ENCODE measurements at regions not wholly inside any gene's neighbourhood (a gene's known extent, or its start where the extent isn't known, plus 50 kb on each side); places are given as distances from the start of the nearest gene placed in this dataset.
"Not testable (repeated sequence)": the region's sequence is repeated elsewhere in the genome, so short reads cannot be mapped to it uniquely, and the experiment has no call there.

DNA sequence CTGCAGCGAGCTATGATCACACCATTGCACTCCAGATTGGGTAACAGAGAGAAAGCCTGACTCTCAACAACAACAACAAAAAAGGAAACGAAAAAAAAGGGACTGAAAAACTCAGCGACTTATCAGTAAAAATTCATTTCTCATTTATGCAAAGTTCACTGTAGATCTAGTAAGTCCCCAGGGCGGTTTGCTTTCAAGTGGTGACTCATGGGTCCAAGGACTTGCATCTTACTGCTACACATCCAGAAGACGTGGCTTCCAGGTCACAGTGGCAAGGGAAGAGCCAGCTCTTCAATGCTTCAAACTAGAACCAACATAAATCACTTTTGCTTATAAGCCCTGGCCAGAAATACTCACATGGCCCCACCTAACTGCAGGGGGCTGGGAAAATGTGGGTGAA is 178.3 kb upstream of the AUTS2 start:
- DNase-seq (ENCODE audit: extremely low read depth in 1 of 2, low read depth in 1 of 2): no peak

DNA sequence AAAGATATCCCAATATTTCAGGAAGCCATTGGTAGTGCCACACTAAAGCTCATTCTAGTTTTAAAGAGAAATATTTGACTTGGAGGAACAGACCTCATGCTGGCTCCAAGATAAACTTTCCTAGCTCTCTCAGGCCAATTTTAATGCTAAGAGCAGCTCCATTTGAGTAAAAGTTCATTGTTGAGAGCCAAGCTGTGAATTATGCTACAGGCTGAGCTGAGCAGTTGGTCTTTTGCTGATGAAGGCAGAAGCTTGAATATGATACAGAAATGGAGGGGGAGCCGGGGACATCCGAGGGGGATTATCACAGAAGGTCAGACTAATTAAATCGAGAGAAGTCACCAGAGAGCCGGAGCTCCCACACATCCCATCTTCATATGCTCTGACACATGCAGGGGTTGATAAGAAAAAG is 175.7 kb upstream of the AUTS2 start:
- DNase-seq (ENCODE audit: extremely low read depth in 1 of 2, low read depth in 1 of 2): no peak

DNA sequence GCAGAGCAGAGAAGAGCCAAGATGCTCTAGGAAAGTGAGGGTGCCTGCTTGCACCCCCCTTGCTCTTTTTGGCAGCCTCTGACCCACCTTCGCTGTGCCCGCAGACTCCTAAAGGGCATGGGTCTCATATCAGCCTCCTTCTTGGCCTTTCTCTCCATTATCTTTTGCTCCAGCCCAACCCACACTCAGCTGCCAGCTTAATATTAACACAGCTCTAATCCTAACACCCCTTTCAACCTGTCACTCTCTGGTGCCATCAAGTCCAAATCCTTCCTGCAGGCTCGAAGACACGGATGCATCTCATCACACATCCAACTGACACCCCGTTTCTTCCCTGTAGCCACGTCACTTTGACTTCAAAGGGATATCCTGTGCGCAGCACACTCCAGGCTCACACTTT is 171.6 kb upstream of the AUTS2 start:
- no peak for DNase-seq (ENCODE audit: extremely low read depth in 1 of 2, low read depth in 1 of 2)

DNA sequence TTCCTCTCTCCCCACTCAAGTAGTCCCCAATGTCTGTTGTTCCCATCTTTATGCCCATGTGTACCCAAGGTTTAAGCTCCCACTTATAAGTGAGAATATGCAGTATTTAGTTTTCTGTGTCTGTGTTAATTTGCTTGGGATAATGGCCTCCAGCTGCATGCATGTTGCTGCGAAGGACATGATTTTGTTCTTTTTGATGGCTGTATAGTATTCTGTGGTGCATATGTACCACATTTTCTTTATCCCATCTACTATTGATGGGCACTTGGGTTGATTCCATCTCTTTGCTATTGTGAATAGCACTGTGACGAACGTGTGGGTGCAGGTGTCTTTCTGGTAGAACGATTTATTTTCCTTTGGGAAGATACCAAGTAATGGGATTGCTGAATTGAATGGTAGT is 170.2 kb upstream of the AUTS2 start:
- DNase-seq (ENCODE audit: extremely low read depth in 1 of 2, low read depth in 1 of 2): no peak

DNA sequence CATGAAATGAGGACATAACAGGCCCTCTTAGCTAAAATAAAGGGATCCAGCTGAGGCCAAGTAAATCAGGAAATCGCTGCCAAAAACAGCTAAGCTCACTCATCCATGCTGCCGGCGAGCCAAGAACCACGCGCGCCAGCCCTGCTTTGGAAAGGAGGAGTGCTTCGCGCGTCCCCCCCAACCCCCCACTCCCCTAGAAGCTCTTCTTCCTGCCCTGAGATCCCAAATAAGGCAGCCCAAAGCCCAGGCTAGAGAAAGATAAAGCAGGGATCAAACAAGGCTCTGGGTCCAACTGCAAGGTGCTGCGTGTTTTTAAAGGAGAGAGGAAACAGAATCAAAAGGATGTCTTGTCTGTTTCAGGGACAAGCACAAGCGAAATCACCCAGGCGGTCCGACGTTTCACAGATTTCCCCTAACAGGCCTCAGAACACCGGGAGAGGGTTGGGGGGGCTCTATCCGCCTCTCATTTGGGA is 168.3 kb upstream of the AUTS2 start:
- no peak for DNase-seq (ENCODE audit: extremely low read depth in 1 of 2, low read depth in 1 of 2)

DNA sequence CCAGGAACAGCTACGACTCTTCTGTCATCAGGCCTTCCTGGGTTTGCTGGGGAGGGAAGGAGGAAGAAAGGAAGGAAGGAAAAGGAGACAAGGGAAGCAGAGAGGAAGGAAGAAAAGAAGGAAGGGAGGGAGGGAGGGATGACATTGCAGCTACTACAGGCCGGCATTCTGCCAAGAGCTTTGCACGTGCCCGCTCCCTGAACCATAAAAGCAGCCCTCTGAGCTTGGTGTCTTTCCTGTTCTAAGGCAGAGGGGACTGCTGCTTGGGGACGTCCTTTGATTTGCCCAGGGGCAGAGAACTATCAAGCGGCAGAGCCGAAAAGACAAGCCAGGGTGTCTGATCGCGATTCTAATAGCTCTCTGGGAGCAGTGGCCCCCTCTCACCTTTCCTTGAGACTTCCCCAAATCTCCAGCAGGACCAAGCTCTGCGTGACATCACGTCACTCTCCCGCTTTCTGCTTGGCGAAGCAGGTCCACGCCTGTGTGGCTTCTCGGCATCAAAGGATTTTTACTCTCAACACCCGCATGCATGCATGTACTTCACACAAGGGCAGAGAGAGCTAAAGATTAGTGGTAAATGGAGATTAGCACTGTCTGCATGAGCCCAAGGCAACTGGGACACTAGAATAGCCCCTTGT is 167.8 kb upstream of the AUTS2 start:
- no peak for DNase-seq (ENCODE audit: extremely low read depth in 1 of 2, low read depth in 1 of 2)

DNA sequence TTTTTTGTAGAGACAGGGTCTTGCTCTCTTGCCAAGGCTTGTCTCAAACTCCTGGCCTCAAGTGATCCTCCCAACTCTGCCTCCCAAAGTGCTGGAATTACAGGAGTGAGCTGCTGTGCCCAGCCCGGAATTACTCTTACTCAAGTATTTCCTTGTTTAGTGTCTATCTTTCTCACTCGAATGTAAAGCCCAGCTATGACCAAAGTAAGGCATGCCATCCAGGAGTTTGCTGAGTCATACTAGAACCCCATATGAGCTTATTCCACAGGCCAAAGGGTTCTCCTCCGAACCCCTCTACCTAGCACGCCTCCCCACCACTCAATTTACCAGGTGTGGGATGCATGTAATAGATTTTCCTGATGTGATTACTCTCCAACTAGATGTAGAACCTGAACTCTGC is 166.6 kb upstream of the AUTS2 start:
- DNase-seq (ENCODE audit: extremely low read depth in 1 of 2, low read depth in 1 of 2): no peak

DNA sequence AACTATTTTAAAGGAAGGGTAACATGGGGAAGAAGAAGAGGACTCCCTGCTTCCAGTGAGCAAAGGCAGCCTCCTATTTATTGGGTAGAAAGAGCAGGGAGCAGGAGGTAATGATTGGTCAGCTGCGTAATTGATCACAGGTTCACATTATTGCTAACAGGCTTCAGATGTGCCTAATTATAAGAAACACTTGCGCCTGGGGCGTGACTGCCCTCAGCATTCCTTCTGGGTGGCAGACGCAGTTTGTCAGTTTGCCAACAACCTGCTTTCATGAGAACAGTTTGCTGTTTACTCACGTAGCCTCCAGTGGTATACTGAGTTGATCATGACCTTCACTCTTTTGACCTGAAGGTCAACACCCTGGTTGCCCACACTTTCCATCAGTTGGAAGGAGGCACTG is 166.0 kb upstream of the AUTS2 start:
- not testable (repeated sequence) for DNase-seq (ENCODE audit: extremely low read depth in 1 of 2, low read depth in 1 of 2)

DNA sequence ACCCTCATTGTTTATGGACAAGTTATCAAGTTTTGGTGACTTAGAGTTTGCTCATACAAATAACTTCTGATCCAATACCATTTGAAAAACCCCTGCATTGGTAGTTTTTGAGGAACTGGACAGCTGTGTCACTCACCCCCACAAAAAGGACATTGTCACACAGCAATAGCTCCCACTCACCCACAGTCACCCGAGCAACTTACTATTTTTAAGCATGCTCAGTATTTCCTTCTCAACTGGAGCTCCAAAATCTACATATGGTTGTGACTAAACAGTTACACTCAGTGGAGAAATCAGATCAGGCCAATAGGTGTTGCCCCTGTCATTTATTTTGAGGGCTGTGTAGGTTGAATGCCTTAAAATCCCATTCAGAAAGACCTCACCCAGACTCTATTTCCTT is 165.2 kb upstream of the AUTS2 start:
- no peak for DNase-seq (ENCODE audit: extremely low read depth in 1 of 2, low read depth in 1 of 2)

DNA sequence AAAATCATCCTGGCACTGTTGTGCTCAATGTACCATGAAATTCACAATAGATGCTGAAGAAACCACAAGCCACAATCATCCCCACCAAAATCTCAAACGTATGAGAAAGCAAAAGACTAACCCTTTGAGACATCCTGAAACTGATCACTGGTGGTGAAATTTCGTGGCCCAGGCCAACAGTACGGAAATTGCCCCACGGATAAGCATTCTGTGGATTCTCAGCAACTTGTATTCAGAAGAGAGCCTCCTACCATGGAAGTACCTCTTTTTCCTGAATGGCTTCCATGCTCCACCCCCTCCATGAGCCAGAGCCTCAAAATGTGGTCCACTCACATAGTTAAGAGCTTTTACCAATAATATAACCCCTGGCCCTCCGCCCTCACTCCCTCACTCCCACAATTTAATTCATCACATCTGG is 163.9 kb upstream of the AUTS2 start:
- no peak for DNase-seq (ENCODE audit: extremely low read depth in 1 of 2, low read depth in 1 of 2)

DNA sequence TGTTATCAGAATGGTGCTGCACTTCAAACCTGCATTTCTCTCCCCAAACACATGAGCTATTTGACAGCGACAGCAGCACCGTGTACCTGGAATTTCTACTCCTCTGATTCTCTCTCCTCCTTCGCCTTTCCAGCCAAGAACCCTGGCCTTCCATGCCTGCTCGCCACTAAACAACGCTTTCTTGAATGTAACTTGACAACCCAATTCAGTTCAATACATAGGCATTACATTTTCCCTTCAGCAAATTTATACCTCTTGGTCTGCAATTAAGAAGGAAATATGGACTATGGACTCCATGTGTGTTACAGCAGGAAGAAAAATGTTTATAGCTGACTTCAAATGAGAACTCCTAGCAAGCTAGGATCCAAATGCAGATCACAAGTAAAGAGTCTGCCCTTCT is 162.6 kb upstream of the AUTS2 start:
- no peak for DNase-seq (ENCODE audit: extremely low read depth in 1 of 2, low read depth in 1 of 2)

DNA sequence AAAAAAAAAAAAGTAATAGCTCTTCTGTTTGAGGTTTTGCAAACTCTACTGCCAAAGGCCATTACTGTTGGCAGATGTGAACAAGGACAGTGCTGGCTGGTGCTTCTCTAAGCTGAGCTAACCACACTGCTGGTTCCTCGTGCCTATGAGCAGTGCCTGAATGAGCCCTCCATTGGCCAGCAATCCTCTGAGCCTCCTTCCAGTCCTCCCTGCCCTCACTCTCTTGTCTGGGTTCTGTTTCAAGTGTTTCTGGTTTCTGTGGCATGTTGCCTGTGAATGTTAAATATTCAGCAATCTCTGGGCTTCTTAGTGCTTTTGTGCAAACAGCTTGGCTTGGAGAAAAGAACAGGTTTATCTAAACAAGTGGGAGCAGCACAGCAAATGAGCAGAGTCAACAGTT is 161.3 kb upstream of the AUTS2 start:
- DNase-seq (ENCODE audit: extremely low read depth in 1 of 2, low read depth in 1 of 2): no peak

DNA sequence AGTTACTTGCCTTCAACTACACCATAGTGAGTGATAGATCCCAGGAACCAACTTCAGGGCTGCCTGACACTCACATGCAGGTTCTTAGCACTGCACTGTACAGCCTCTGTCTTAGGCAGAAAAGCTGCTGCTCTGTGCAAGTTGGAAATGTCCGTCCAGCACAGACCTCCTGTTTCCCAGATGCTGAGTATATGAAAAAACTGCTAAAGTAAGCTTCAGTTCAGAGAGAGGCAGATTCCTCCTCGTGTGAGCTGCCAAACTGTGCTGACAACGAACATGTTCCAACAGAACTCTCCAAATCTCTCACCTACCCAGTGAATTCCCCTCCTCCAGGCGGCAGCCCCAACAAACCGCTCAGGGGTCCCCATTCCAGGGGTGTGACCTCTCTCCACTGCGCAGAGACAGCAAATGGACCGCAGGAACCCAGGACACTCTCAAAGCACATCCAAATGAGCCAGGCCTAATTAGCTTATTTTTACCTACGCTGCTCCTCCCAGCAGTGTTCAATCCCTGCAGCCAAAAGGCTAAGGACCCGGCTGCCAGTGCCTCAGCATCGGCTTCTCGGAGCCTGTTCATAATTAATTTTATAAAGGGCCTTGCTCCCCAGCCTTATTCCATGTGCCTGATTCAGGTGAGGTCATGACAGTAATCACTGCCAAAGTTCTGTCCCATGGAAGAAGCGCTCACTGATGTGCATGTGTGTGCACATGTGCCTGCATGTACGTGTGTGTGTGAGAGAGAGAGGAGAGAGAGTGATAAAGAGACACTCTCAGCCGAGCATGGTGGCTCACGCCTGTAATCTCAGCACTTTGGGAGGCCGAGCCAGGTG is 159.5 kb upstream of the AUTS2 start:
- no peak for DNase-seq (ENCODE audit: extremely low read depth in 1 of 2, low read depth in 1 of 2)

DNA sequence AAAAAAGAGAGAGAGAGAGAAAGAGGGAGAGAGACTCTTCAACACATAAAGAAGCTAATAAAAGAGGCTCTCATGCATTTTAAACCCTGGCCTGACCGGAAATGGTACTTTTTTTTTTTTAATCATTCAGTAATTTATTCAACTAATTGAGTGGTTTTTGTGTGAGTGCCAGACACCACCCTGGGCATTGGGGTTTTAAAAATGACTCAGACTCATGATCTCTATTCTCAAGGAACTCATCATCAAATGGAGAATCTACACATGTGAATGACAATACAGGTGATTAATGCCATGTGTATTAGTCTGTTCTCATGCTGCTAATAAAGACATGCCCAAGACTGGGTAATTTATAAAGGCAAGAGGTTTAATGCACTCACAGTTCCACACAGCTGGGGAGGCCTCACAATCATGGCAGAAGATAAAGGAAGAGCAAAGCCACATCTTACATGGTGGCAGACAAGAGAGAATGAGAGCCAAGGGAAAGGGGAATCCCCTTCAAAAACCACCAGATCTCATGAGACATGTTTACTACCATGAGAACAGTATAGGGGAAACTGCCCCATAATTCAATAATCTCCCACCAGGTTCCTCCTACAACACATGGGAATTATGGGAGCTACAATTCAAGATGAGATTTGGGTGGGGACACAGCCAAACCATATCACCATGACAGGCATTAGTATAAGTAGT is 158.5 kb upstream of the AUTS2 start:
- no peak for DNase-seq (ENCODE audit: extremely low read depth in 1 of 2, low read depth in 1 of 2)

DNA sequence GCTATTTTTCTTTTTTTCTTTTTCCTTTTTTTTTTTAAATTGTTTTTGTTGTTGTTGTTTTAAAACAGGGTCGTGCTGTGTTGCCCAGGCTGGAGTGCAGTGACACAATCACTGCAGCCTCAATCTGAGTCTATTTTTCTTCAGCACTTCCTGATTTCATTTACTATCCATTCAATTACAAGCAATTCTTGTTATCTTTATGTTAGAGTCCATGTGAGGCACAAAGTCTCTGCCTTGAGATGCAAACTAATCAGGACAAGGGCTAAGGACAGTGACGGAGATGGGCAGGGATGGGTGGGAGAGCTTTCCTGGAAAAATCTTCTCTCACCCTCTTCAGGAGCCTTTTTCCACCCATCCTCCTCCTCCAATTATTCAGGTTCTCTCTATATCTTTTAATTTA is 157.3 kb upstream of the AUTS2 start:
- no peak for DNase-seq (ENCODE audit: extremely low read depth in 1 of 2, low read depth in 1 of 2)

DNA sequence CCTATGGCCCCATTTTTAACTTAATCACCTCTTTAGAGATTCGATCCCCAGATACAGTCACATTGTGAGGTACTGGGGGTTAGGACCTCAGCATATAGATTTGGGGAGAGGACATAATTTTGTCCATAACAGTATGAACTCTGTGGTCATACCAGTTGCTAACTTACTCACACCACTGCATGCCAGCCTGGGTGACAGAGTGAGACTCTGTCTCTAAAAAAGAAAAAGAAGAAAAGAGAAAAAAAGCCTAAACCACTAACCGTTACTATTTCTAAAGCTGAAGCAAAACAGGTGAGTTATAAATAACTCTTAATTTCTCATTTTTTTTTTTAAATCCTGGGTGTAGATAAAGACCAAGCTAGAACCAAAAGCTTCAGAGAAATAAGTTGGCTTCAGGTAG is 155.1 kb upstream of the AUTS2 start:
- no peak for DNase-seq (ENCODE audit: extremely low read depth in 1 of 2, low read depth in 1 of 2)

DNA sequence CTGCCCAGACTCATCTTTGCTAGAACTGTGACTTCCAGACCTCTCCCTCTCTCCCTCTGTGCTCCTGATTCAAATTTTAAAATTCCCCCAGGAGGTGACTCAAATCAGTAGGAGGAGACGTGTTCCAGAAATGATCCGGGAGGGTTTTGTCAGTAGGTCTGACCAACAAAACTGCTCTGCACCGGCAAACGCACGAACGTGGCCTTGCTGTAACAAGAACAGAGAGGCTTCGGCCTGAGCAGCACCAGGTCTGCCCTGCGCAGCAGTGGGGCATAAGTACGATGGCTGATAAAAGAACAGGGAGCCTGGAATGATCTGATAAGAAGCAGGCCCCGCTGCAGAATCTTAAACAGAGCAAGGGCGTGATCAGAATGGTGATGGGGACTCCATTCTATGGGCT is 152.7 kb upstream of the AUTS2 start:
- no peak for DNase-seq (ENCODE audit: extremely low read depth in 1 of 2, low read depth in 1 of 2)

DNA sequence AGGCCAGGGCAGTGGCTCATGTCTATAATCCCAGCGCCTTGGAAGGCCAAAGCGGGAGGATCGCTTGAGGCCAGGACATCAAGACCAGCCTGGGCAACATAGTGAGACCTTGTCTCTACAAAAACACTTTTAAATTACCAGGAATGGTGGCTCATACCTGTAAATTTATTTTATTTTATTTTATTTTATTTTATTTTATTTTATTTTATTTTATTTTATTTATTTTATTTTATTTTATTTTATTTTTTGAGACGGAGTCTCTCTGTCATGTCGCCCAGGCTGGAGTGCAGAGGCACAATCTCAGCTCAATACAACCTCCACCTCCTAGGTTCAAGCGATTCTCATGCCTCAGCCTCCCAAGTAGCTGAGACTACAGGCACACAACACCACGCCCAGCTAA is 152.1 kb upstream of the AUTS2 start:
- not testable (repeated sequence) for DNase-seq (ENCODE audit: extremely low read depth in 1 of 2, low read depth in 1 of 2)

DNA sequence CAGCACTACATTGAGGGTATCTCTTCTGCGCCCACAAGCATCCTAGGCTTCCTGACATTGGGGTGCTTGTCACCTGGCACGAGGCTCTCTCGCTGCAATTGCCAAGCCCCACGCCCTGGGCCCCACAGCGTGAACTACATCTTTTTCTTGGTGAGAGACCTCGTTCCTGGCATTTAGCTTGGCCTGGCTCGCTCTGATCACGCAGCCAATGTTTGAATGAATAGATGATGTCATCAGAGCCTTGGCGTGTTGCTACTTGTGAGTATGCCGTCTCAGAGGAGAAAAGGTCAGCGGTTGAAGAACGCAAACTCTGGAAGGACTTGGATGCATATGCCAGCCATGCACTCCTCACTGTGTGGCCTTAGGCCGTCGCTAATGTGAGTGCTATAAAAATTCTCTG is 150.2 kb upstream of the AUTS2 start:
- DNase-seq (ENCODE audit: extremely low read depth in 1 of 2, low read depth in 1 of 2): no peak

DNA sequence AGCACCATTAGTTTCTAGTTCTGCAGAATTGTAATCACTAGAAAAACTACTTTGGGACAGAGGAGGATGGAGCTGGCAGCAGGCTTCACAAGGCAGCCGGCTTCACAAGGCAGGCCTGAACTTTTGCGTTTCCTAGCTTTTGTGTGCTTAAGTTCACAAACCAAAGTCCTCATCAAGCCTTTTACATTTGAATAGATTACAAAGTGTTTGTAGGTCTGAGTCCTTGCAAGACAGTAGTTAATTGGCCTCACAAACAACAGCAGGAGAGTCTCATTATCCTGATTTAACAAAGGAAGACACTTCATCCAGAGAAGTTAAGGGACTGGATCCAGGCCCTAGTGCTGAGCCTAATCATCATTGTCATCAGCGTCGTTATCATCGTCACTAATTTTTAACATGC is 147.8 kb upstream of the AUTS2 start:
- no peak for DNase-seq (ENCODE audit: extremely low read depth in 1 of 2, low read depth in 1 of 2)

DNA sequence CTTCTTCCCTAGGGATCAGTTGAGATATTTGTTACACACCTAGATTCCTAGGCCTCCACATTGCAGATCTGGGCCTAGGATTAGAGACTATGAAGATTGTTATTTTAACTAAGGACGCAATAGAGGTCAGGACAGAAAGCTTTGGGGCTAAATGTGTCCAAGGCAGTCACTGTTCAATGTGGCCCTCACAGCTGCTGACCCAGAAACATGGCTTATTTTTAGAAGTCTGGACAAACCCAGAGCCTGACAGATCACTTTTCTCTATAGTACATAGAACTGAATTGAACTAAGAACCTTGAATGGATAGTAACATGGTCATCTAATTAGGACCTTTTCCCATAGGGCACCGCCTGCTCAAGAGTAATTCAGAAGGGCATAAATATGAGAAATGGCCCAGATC is 146.6 kb upstream of the AUTS2 start:
- no peak for DNase-seq (ENCODE audit: extremely low read depth in 1 of 2, low read depth in 1 of 2)

DNA sequence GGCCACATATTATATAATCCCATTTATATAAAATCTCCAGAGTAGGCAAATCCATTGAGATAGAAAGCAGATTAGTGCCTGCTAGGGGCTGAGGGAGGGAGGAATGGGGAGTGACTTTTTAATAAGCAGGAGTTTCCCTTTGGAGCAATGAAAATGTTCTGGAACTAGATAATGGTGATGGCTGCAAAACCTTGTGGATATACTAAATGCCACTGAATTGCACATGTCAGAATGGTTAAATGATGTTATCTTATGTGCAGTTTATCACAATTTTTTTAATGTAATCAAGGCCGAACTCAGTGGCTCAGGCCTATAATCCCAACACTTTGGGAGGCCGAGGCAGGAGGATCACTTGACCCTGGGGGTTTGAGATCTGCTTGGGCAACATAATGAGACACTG is 145.5 kb upstream of the AUTS2 start:
- DNase-seq (ENCODE audit: extremely low read depth in 1 of 2, low read depth in 1 of 2): no peak
